ENCODE measurements at regions not wholly inside any gene's neighbourhood (a gene's known extent, or its start where the extent isn't known, plus 50 kb on each side); places are given as distances from the start of the nearest gene placed in this dataset.
"Not testable (repeated sequence)": the region's sequence is repeated elsewhere in the genome, so short reads cannot be mapped to it uniquely, and the experiment has no call there.

DNA sequence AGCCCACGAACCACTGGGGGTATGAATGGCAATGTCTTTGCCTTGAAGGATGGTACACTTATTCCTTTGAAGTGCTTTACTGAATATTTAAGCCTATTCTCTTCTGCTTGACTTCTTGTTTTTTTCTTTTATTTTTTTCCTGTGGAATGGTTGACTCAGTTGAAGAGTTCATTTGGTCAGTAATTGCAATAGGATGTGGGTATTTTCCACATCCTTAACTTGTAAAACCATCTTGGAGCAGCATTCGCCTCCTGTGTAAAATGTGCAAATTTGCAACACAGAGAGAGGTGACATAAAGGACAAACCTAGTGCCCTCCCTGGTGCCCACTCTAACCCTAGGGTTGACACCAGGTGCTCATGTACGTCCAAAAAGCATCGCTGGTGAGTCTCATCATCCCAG is 347.0 kb downstream of the GATA3 start:
- H3K4me1 ChIP-seq (ENCODE audit: control insufficient read depth in 5 of 5, insufficient read depth in 5 of 5, low read length in 5 of 5) = no peaks in the 10 kb centered on the region
- H3K9me3 ChIP-seq (ENCODE audit: control insufficient read depth in 5 of 5, low read length in 5 of 5) = no peaks in the 10 kb centered on the region
- no peak overlapping the region for H3K9ac ChIP-seq (ENCODE audit: low read length in 5 of 5)
- no peaks in the 10 kb centered on the region for H3K36me3 ChIP-seq (ENCODE audit: control insufficient read depth in 5 of 5, insufficient read depth in 5 of 5, low read length in 5 of 5)
- H3K27ac ChIP-seq (ENCODE audit: low read depth, low read length) = no peak overlapping the region
- peaks cover 0 to 9% (median 0%) of the 10 kb centered on the region in 5 donors for H3K27me3 ChIP-seq (ENCODE audit: control insufficient read depth in 5 of 5, insufficient read depth in 4 of 5, low read length in 5 of 5)
- no peak overlapping the region for H3K4me3 ChIP-seq (ENCODE audit: low read depth in 1 of 5, low read length in 5 of 5)

DNA sequence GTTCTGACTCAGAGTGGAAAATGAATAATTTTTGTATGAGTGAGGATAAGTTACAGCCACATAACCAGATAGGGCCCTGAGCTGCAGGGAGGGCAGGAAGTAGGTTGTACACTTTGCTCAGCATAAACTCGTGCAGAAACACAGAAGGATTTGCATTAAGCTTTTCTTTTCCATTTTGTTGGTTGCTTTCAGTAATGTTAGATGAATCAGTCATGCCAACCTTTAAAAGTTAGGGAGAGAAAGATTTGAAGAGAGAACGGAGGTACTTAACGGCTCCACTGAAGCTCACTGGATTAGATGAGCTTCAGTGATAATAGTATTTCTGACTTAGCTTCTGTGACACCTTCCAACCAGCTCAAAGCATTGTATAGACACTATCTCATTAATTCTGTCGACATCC is 348.1 kb downstream of the GATA3 start:
- H3K4me1 ChIP-seq (ENCODE audit: control insufficient read depth in 5 of 5, insufficient read depth in 5 of 5, low read length in 5 of 5) = no peaks in the 10 kb centered on the region
- no peaks in the 10 kb centered on the region for H3K36me3 ChIP-seq (ENCODE audit: control insufficient read depth in 5 of 5, insufficient read depth in 5 of 5, low read length in 5 of 5)
- H3K9me3 ChIP-seq (ENCODE audit: control insufficient read depth in 5 of 5, low read length in 5 of 5) = no peaks in the 10 kb centered on the region
- no peak overlapping the region for H3K4me3 ChIP-seq (ENCODE audit: low read depth in 1 of 5, low read length in 5 of 5)
- no peak overlapping the region for H3K9ac ChIP-seq (ENCODE audit: low read length in 5 of 5)
- H3K27ac ChIP-seq (ENCODE audit: low read depth, low read length) = no peak overlapping the region
- H3K27me3 ChIP-seq (ENCODE audit: control insufficient read depth in 5 of 5, insufficient read depth in 4 of 5, low read length in 5 of 5) = peaks cover 0 to 9% (median 0%) of the 10 kb centered on the region in 5 donors

DNA sequence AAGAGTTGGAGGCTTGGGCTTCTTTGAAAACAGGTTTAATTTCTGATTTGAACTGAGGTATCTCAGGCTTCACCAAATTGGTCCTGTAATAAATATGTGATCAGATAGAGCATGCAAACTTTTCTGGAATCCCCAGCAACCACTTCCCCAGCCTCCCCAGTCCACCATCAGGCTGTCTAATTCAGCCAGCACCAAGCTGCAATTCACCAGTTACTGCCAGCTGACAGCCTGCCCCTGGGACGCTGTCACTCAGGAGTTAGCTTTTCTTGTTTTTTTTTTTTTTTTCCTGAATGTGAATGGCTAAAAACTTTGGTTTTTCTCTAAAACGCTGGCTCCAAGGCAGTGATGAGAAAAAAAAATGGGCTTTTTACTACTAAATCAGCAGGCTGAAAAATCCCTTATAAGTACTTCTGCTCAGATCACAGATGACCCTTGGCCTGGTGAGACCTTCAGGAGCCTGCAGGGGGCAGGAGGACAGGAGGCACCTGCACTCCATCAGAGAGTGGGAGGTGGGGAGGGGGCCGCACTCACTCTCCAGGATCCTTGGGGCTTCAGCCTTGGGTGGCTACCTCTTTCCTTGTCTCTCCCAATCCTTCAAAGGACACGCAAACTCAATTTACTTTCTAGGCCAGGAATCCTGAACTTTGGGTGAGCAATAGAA is 349.4 kb downstream of the GATA3 start:
- Histone ChIP-seq H3K27ac (ENCODE audit: low read depth, low read length) (no peak overlapping the region), H3K36me3 (ENCODE audit: control insufficient read depth in 5 of 5, insufficient read depth in 5 of 5, low read length in 5 of 5) (no peaks in the 10 kb centered on the region), H3K9ac (ENCODE audit: low read length in 5 of 5) (no peak overlapping the region), H3K4me1 (ENCODE audit: control insufficient read depth in 5 of 5, insufficient read depth in 5 of 5, low read length in 5 of 5) (no peaks in the 10 kb centered on the region), H3K9me3 (ENCODE audit: control insufficient read depth in 5 of 5, low read length in 5 of 5) (no peaks in the 10 kb centered on the region), H3K4me3 (ENCODE audit: low read depth in 1 of 5, low read length in 5 of 5) (no peak overlapping the region), H3K27me3 (ENCODE audit: control insufficient read depth in 5 of 5, insufficient read depth in 4 of 5, low read length in 5 of 5) (peaks cover 0 to 9% (median 0%) of the 10 kb centered on the region in 5 donors)

DNA sequence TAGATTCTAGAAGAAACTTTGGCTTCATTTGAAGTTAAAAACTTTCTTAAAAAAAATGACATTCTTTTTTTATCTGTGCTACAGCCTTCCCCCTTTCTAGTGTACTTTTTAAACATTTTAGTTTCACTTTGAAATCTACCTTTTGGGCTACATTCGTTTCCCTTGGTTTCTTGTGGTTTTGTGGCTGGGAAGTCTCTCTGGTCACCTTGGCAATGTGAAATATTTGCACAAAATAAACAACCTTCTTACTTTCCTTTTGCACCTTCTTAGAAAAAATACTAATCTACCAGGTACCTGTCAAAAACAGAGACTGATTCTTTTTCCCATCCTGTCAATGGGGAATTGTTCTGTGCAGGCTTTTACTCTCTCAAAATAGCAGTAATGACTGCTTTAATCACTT is 350.2 kb downstream of the GATA3 start:
- H3K27ac ChIP-seq (ENCODE audit: low read depth, low read length) = no peak overlapping the region
- H3K4me3 ChIP-seq (ENCODE audit: low read depth in 1 of 5, low read length in 5 of 5) = no peak overlapping the region

DNA sequence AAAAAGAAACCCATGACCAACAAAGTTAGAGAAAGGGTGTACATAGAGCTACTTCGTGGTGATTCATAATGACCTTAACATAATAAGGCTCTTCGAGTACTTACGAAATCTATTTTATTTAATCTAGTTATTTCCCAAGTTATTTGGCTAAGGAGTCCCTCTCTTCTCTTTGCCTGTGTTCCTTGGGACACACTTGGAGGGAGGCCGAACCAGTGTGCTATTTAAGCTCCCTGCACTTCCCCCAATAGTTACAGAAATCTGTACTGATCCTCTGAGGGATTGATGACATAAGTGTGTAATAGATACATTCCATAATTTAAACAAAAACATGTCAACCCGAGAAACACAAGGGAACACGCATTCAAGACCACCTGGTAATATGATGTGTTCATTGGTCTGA is 351.1 kb downstream of the GATA3 start:
- H3K27me3 ChIP-seq (ENCODE audit: control insufficient read depth in 5 of 5, insufficient read depth in 4 of 5, low read length in 5 of 5) = peaks cover 0 to 5% (median 0%) of the 10 kb centered on the region in 5 donors
- H3K9ac ChIP-seq (ENCODE audit: low read length in 5 of 5) = no peak overlapping the region
- no peaks in the 10 kb centered on the region for H3K36me3 ChIP-seq (ENCODE audit: control insufficient read depth in 5 of 5, insufficient read depth in 5 of 5, low read length in 5 of 5)
- no peak overlapping the region for H3K4me3 ChIP-seq (ENCODE audit: low read depth in 1 of 5, low read length in 5 of 5)
- H3K9me3 ChIP-seq (ENCODE audit: control insufficient read depth in 5 of 5, low read length in 5 of 5) = no peaks in the 10 kb centered on the region
- H3K27ac ChIP-seq (ENCODE audit: low read depth, low read length) = no peak overlapping the region
- H3K4me1 ChIP-seq (ENCODE audit: control insufficient read depth in 5 of 5, insufficient read depth in 5 of 5, low read length in 5 of 5) = no peaks in the 10 kb centered on the region

More for the DNA sequence above, 350.2 kb downstream of the GATA3 start:
- Histone ChIP-seq H3K9me3 (ENCODE audit: control insufficient read depth in 5 of 5, low read length in 5 of 5) (no peaks in the 10 kb centered on the region), H3K27me3 (ENCODE audit: control insufficient read depth in 5 of 5, insufficient read depth in 4 of 5, low read length in 5 of 5) (peaks cover 0 to 9% (median 0%) of the 10 kb centered on the region in 5 donors), H3K9ac (ENCODE audit: low read length in 5 of 5) (no peak overlapping the region), H3K4me1 (ENCODE audit: control insufficient read depth in 5 of 5, insufficient read depth in 5 of 5, low read length in 5 of 5) (no peaks in the 10 kb centered on the region), H3K36me3 (ENCODE audit: control insufficient read depth in 5 of 5, insufficient read depth in 5 of 5, low read length in 5 of 5) (no peaks in the 10 kb centered on the region)

DNA sequence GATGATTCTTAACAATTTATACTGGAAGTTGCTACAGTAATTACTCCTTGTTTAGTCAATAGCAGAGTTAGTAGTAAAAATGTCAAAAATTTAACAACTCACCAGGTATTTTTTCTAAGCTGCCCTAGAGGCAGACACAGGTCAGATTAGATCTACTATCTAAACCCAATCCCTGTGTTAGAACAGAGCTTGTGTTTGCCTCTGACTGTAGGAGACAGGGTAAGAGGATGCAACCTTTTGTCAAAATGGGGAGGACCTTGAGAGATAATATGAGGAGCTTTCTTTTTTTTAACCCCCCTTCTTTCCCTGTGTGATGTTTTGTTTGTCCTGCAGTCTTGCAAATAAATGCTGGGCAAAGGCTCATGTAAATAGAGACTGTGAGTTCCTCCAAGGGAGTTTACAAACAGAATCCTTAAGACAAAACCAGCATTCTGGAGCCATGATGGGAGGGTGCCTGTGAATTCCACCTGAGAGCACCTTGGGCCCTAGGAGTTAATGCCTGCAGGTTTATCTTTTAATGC is 353.1 kb downstream of the GATA3 start:
- Histone ChIP-seq H3K4me3 (ENCODE audit: low read depth in 1 of 5, low read length in 5 of 5) (no peak overlapping the region), H3K4me1 (ENCODE audit: control insufficient read depth in 5 of 5, insufficient read depth in 5 of 5, low read length in 5 of 5) (no peaks in the 10 kb centered on the region), H3K9me3 (ENCODE audit: control insufficient read depth in 5 of 5, low read length in 5 of 5) (no peaks in the 10 kb centered on the region), H3K27me3 (ENCODE audit: control insufficient read depth in 5 of 5, insufficient read depth in 4 of 5, low read length in 5 of 5) (no peaks in the 10 kb centered on the region), H3K9ac (ENCODE audit: low read length in 5 of 5) (no peak overlapping the region), H3K27ac (ENCODE audit: low read depth, low read length) (no peak overlapping the region), H3K36me3 (ENCODE audit: control insufficient read depth in 5 of 5, insufficient read depth in 5 of 5, low read length in 5 of 5) (no peaks in the 10 kb centered on the region)

DNA sequence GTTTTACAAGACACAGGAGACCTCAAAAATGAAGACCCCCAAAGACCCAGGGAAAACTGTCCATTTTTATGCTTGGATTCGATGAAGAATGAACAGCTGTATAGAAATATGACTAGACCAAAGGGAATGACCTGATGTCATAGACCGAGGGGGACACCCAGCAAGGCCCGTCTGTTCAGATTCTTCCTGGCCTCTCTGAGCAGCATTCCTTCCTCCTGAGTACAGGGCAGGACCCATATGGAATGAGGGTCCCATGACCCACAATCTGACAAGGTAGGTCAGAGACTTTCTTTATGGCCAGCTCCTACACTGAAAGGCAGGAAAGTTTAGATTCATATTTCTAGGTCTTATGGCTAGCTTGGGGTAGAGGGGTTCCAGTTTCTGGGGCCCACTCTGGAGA is 356.0 kb downstream of the GATA3 start:
- Histone ChIP-seq H3K9ac (ENCODE audit: low read length in 5 of 5) (no peak overlapping the region), H3K4me3 (ENCODE audit: low read depth in 1 of 5, low read length in 5 of 5) (no peak overlapping the region), H3K4me1 (ENCODE audit: control insufficient read depth in 5 of 5, insufficient read depth in 5 of 5, low read length in 5 of 5) (no peaks in the 10 kb centered on the region), H3K36me3 (ENCODE audit: control insufficient read depth in 5 of 5, insufficient read depth in 5 of 5, low read length in 5 of 5) (no peaks in the 10 kb centered on the region), H3K9me3 (ENCODE audit: control insufficient read depth in 5 of 5, low read length in 5 of 5) (no peaks in the 10 kb centered on the region), H3K27ac (ENCODE audit: low read depth, low read length) (no peak overlapping the region), H3K27me3 (ENCODE audit: control insufficient read depth in 5 of 5, insufficient read depth in 4 of 5, low read length in 5 of 5) (no peaks in the 10 kb centered on the region)

DNA sequence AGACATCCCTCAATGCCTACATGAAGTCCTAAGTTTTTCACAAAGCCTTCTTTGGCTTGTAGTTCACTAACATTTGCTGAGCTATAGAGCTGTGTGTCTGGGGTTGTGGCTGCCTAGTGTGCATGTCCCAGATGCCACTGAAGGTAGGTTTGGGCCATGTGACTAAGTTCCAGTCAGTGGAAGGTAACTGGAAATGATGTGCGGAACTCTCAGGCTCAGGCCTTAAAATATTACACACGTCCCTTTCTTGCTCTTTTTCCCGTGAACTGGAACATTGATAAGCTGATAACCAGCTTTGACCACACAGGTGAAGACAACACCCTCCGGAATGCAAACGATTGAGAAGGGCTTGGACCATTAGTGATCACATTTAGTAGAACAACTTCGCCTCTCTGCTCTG is 358.1 kb downstream of the GATA3 start:
- Histone ChIP-seq H3K4me1 (ENCODE audit: control insufficient read depth in 5 of 5, insufficient read depth in 5 of 5, low read length in 5 of 5) (no peaks in the 10 kb centered on the region), H3K27me3 (ENCODE audit: control insufficient read depth in 5 of 5, insufficient read depth in 4 of 5, low read length in 5 of 5) (no peaks in the 10 kb centered on the region), H3K36me3 (ENCODE audit: control insufficient read depth in 5 of 5, insufficient read depth in 5 of 5, low read length in 5 of 5) (no peaks in the 10 kb centered on the region), H3K4me3 (ENCODE audit: low read depth in 1 of 5, low read length in 5 of 5) (no peak overlapping the region), H3K9ac (ENCODE audit: low read length in 5 of 5) (no peak overlapping the region), H3K27ac (ENCODE audit: low read depth, low read length) (no peak overlapping the region), H3K9me3 (ENCODE audit: control insufficient read depth in 5 of 5, low read length in 5 of 5) (no peaks in the 10 kb centered on the region)

DNA sequence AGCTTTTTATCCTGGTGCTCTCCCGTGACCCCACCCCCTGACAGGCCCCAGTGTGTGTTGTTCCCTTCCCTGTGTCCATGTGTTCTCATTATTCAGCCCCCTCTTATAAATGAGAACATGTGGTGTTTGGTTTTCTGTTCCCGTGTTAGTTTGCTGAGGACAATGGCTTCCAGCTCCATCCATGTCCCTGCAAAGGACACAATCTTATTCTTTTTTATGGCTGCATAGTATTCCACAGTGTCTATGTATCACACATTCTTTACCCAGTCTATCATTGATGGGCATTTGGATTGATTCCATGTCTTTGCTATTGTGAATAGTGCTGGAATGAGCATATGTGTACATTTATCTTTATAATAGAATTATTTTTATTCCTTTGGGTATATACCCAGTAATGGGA is 360.5 kb downstream of the GATA3 start:
- H3K9ac ChIP-seq (ENCODE audit: low read length in 5 of 5); H3K9me3 ChIP-seq (ENCODE audit: control insufficient read depth in 5 of 5, low read length in 5 of 5); H3K27me3 ChIP-seq (ENCODE audit: control insufficient read depth in 5 of 5, insufficient read depth in 4 of 5, low read length in 5 of 5); H3K27ac ChIP-seq (ENCODE audit: low read depth, low read length); H3K4me1 ChIP-seq (ENCODE audit: control insufficient read depth in 5 of 5, insufficient read depth in 5 of 5, low read length in 5 of 5); H3K4me3 ChIP-seq (ENCODE audit: low read depth in 1 of 5, low read length in 5 of 5); H3K36me3 ChIP-seq (ENCODE audit: control insufficient read depth in 5 of 5, insufficient read depth in 5 of 5, low read length in 5 of 5): not testable (repeated sequence)

DNA sequence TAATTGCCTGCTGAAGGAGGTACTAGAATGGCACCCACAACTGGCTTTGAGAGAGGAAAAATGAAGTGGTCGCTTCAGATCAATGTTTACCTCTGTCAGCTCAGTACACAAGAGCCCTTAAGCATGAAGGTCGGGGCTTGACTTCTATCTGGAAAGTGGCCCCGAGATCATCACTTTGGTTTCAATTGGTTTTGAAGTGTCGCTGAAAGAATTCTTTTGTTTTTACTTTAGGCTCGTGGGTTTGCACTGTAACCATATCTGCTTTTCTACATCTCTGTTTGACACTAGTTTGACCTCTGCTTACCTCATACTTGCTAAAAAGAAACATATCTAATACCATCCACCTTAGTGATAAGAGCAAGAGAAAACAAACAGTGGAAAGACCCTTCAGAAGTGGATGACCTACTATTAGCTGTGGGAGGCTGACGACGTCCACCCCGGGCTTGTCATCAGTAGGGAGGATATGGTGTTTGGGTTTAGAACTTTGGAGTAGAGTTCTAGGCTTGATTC is 361.8 kb downstream of the GATA3 start:
- H3K9me3 ChIP-seq (ENCODE audit: control insufficient read depth in 5 of 5, low read length in 5 of 5) = no peaks in the 10 kb centered on the region
- peaks cover 0 to 6% (median 0%) of the 10 kb centered on the region in 5 donors for H3K4me1 ChIP-seq (ENCODE audit: control insufficient read depth in 5 of 5, insufficient read depth in 5 of 5, low read length in 5 of 5)
- H3K27me3 ChIP-seq (ENCODE audit: control insufficient read depth in 5 of 5, insufficient read depth in 4 of 5, low read length in 5 of 5) = no peaks in the 10 kb centered on the region
- H3K4me3 ChIP-seq (ENCODE audit: low read depth in 1 of 5, low read length in 5 of 5) = no peak overlapping the region
- H3K27ac ChIP-seq (ENCODE audit: low read depth, low read length) = no peak overlapping the region
- H3K36me3 ChIP-seq (ENCODE audit: control insufficient read depth in 5 of 5, insufficient read depth in 5 of 5, low read length in 5 of 5) = no peaks in the 10 kb centered on the region
- no peak overlapping the region for H3K9ac ChIP-seq (ENCODE audit: low read length in 5 of 5)
